ENCODE measurements at regions not wholly inside any gene's neighbourhood (a gene's known extent, or its start where the extent isn't known, plus 50 kb on each side); places are given as distances from the start of the nearest gene placed in this dataset.
A peak's percentile ranks its signal among the peaks of the same experiment; 100 is the strongest.
"Not testable (repeated sequence)": the region's sequence is repeated elsewhere in the genome, so short reads cannot be mapped to it uniquely, and the experiment has no call there.

DNA sequence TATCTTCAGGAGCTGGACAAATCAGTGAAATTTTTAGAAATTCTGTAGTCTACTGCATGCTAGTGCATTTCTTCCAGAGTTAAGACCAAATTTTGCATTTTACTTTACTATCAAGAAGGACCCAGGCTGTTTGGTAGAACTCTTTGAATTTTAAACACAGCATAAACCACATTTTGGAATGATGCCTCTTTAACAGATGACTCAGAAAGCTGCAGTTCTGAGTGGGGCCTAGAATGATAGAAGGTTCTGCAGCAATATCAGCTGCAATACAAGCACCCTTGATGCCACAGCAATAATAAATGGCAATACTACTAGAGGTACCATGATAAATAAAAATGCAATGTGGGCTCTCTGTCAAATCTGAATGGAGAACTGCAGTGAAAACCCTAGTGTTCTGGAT, 198.7 kb downstream of the TMA16 start:
- no peak for DNase-seq (ENCODE audit: extremely low read depth, insufficient read length)
- TF ChIP-seq, protein P1, sequence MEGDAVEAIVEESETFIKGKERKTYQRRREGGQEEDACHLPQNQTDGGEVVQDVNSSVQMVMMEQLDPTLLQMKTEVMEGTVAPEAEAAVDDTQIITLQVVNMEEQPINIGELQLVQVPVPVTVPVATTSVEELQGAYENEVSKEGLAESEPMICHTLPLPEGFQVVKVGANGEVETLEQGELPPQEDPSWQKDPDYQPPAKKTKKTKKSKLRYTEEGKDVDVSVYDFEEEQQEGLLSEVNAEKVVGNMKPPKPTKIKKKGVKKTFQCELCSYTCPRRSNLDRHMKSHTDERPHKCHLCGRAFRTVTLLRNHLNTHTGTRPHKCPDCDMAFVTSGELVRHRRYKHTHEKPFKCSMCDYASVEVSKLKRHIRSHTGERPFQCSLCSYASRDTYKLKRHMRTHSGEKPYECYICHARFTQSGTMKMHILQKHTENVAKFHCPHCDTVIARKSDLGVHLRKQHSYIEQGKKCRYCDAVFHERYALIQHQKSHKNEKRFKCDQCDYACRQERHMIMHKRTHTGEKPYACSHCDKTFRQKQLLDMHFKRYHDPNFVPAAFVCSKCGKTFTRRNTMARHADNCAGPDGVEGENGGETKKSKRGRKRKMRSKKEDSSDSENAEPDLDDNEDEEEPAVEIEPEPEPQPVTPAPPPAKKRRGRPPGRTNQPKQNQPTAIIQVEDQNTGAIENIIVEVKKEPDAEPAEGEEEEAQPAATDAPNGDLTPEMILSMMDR (IDR thresholded peaks at IDR 0.05; ENCODE audit: insufficient read depth, low read length, poor library complexity, severe bottlenecking), result no peak

DNA sequence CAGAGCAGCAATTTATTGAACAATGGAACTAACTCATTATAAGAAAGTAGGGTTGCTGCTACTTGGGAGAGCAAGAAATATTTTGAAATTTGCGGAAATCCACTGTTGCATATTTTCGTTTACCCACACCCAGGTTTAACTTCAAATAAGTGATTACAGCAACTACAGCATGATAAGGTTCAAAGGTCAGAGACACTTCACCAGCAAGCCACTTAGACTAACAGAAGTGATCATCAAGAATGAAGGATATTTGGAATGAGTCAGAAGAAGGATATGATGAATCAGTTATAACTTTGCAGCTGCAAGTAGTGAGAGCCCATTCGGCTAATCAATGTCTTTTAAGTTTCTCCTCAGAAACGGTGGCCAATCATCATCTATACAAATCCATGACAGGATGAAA, 199.3 kb downstream of the TMA16 start:
- TF ChIP-seq, protein P1 (IDR thresholded peaks at IDR 0.05; ENCODE audit: insufficient read depth, low read length, poor library complexity, severe bottlenecking), result no peak
- DNase-seq (ENCODE audit: extremely low read depth, insufficient read length), result no peak
- no peak overlapping the region for H3K4me3 ChIP-seq (replicated peaks; ENCODE audit: low read depth, low read length)

More for the DNA sequence above, 198.7 kb downstream of the TMA16 start:
- H3K4me3 ChIP-seq (replicated peaks; ENCODE audit: low read depth, low read length), result no peak overlapping the region
- no peaks in the 10 kb centered on the region for H3K36me3 ChIP-seq (ENCODE audit: control insufficient read depth, insufficient read depth, low read length)
- H3K27me3 ChIP-seq (replicated peaks; ENCODE audit: control insufficient read depth, insufficient read depth, low read length), result no peaks in the 10 kb centered on the region

DNA sequence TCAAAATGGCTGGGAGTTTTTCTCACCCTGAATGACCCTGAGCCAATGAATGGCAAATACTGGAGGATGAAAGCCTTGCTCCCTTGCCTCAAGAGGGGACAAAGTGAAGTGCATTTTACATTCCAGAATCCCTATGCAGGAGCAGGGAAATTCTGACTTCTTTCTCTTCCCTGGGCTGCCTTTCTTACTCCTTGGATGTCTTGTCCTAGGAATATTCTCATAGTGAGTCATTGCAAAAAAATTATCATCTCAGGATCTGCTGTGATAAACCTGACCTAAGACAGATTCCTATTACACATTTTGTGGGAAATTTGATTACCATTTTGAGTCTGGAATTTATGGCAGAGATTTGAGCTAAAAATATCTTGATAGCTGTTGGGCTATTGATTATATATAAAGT, 199.9 kb downstream of the TMA16 start:
- no peaks in the 10 kb centered on the region for H3K27me3 ChIP-seq (replicated peaks; ENCODE audit: control insufficient read depth, insufficient read depth, low read length)
- no peak for DNase-seq (ENCODE audit: extremely low read depth, insufficient read length)
- H3K36me3 ChIP-seq (ENCODE audit: control insufficient read depth, insufficient read depth, low read length), result no peaks in the 10 kb centered on the region
- H3K4me3 ChIP-seq (replicated peaks; ENCODE audit: low read depth, low read length), result no peak overlapping the region
- TF ChIP-seq, protein P1 (IDR thresholded peaks at IDR 0.05; ENCODE audit: insufficient read depth, low read length, poor library complexity, severe bottlenecking), result no peak

More for the DNA sequence above, 199.3 kb downstream of the TMA16 start:
- H3K36me3 ChIP-seq (ENCODE audit: control insufficient read depth, insufficient read depth, low read length), result no peaks in the 10 kb centered on the region
- H3K27me3 ChIP-seq (replicated peaks; ENCODE audit: control insufficient read depth, insufficient read depth, low read length), result no peaks in the 10 kb centered on the region

DNA sequence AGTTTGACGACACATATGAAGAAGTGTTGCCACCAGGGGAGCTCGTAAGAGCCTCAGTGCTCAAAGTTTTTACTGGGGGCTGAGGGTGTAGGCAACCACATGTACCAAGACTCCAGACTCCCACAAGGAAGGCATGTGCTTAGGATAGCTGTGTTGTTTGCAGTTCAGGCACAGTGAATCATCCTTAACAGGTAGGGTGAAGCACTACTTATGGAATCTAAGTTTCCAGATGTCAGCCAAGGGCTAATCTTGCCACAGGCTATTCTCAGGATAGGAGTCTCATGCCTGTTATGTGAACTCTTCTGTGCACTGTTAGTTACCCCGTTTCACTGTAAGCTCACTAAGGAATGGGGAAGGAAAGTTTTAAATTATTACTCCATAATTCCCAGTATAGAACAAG, 202.6 kb downstream of the TMA16 start:
- no peak for DNase-seq (ENCODE audit: extremely low read depth, insufficient read length)
- H3K36me3 ChIP-seq (ENCODE audit: control insufficient read depth, insufficient read depth, low read length), result no peaks in the 10 kb centered on the region
- TF ChIP-seq, protein P1 (IDR thresholded peaks at IDR 0.05; ENCODE audit: insufficient read depth, low read length, poor library complexity, severe bottlenecking), result no peak
- H3K4me3 ChIP-seq (replicated peaks; ENCODE audit: low read depth, low read length), result no peak overlapping the region
- H3K27me3 ChIP-seq (replicated peaks; ENCODE audit: control insufficient read depth, insufficient read depth, low read length), result no peaks in the 10 kb centered on the region

DNA sequence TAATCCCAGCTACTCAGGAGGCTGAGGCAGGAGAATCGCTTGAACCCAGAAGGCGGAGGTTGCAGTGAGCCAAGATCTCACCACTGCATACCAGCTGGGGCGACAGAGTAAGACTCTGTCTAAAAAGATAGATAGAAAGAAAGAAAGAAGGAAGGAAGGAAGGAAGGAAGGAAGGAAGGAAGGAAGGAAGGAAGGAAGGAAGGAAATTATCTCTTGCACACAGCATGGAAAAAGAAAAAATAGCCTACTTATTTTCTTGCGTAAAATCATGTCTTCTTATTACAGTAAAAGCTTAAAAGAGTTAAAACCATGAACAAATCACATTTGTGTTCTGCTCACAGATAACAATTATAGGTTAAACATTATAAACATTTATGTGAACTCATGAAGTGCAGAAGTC, 205.9 kb downstream of the TMA16 start:
- H3K27me3 ChIP-seq (replicated peaks; ENCODE audit: control insufficient read depth, insufficient read depth, low read length); DNase-seq (ENCODE audit: extremely low read depth, insufficient read length); H3K4me3 ChIP-seq (replicated peaks; ENCODE audit: low read depth, low read length); H3K36me3 ChIP-seq (ENCODE audit: control insufficient read depth, insufficient read depth, low read length): not testable (repeated sequence)

DNA sequence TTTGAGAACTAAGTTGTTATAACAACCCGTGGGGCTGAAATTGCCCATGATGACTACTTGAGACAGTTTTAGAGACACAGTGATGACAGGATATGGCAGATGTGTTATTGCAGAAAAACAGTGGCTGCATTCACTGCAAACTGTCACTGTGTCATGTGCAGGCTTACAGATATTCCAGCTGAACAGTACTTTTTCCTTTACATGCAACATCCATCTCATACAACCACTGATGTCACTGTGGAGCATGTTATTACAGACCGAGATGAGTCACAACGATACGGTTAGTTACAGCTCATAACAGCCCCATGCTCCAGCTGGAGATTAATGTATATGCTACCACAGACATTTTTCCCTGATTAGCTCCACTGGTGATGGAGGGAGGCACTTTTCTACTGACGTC, 207.4 kb downstream of the TMA16 start:
- H3K4me3 ChIP-seq (replicated peaks; ENCODE audit: low read depth, low read length), result no peak overlapping the region
- no peaks in the 10 kb centered on the region for H3K27me3 ChIP-seq (replicated peaks; ENCODE audit: control insufficient read depth, insufficient read depth, low read length)
- no peaks in the 10 kb centered on the region for H3K36me3 ChIP-seq (ENCODE audit: control insufficient read depth, insufficient read depth, low read length)
- TF ChIP-seq, protein P1 (IDR thresholded peaks at IDR 0.05; ENCODE audit: insufficient read depth, low read length, poor library complexity, severe bottlenecking), result no peak
- peak; percentile 28 for DNase-seq (ENCODE audit: extremely low read depth, insufficient read length)

Data from GM06990 (cell line).